ENCODE measurements at regions not wholly inside any gene's neighbourhood (a gene's known extent, or its start where the extent isn't known, plus 50 kb on each side); places are given as distances from the start of the nearest gene placed in this dataset.
"Not testable (repeated sequence)": the region's sequence is repeated elsewhere in the genome, so short reads cannot be mapped to it uniquely, and the experiment has no call there.

- DNase-seq: no peak
Observed at GRCh38 chr2:125886153-125886552, 769.8 kb upstream of the GYPC start.

- DNase-seq: no peak
Observed at GRCh38 chr2:125901278-125901677, 754.7 kb upstream of the GYPC start.

GRCh38 chr2:125925891-125926546 is 729.9 kb upstream of the GYPC start:
- DNase-seq: no peak

GRCh38 chr2:125935559-125935958 is 720.4 kb upstream of the GYPC start:
- DNase-seq: no peak

- no peak for DNase-seq
Observed at GRCh38 chr2:125942585-125943424, 713.2 kb upstream of the GYPC start.

GRCh38 chr2:125959047-125959446 is 696.9 kb upstream of the GYPC start:
- no peak for DNase-seq

- no peak for DNase-seq
Observed at GRCh38 chr2:125961739-125962138, 694.2 kb upstream of the GYPC start.

- DNase-seq: no peak
Observed at GRCh38 chr2:125979886-125980285, 676.1 kb upstream of the GYPC start.

- no peak for DNase-seq
Observed at GRCh38 chr2:125983364-125983763, 672.6 kb upstream of the GYPC start.

- DNase-seq: no peak
Observed at GRCh38 chr2:126029316-126029715, 626.6 kb upstream of the GYPC start.

GRCh38 chr2:126038861-126039260 is 617.1 kb upstream of the GYPC start:
- DNase-seq: no peak

- no peak for DNase-seq
Observed at GRCh38 chr2:126041391-126042047, 614.4 kb upstream of the GYPC start.

- DNase-seq: no peak
Observed at GRCh38 chr2:126042089-126042488, 613.9 kb upstream of the GYPC start.

- no peak for DNase-seq
Observed at GRCh38 chr2:126048719-126049118, 607.2 kb upstream of the GYPC start.

GRCh38 chr2:126049461-126049860 is 606.5 kb upstream of the GYPC start:
- no peak for DNase-seq

GRCh38 chr2:126050991-126051736 is 604.8 kb upstream of the GYPC start:
- DNase-seq: no peak

- not testable (repeated sequence) for DNase-seq
Observed at GRCh38 chr2:126051737-126052240, 604.2 kb upstream of the GYPC start.

- DNase-seq: no peak
Observed at GRCh38 chr2:126059379-126059778, 596.6 kb upstream of the GYPC start.

GRCh38 chr2:126085011-126085795 is 570.8 kb upstream of the GYPC start:
- DNase-seq: no peak

GRCh38 chr2:126100962-126101361 is 555.0 kb upstream of the GYPC start:
- no peak for DNase-seq

- no peak for DNase-seq
Observed at GRCh38 chr2:126106006-126106405, 550.0 kb upstream of the GYPC start.

- DNase-seq: no peak
Observed at GRCh38 chr2:126107883-126108282, 548.1 kb upstream of the GYPC start.
